ENCODE measurements at regions not wholly inside any gene's neighbourhood (a gene's known extent, or its start where the extent isn't known, plus 50 kb on each side); places are given as distances from the start of the nearest gene placed in this dataset.

DNA sequence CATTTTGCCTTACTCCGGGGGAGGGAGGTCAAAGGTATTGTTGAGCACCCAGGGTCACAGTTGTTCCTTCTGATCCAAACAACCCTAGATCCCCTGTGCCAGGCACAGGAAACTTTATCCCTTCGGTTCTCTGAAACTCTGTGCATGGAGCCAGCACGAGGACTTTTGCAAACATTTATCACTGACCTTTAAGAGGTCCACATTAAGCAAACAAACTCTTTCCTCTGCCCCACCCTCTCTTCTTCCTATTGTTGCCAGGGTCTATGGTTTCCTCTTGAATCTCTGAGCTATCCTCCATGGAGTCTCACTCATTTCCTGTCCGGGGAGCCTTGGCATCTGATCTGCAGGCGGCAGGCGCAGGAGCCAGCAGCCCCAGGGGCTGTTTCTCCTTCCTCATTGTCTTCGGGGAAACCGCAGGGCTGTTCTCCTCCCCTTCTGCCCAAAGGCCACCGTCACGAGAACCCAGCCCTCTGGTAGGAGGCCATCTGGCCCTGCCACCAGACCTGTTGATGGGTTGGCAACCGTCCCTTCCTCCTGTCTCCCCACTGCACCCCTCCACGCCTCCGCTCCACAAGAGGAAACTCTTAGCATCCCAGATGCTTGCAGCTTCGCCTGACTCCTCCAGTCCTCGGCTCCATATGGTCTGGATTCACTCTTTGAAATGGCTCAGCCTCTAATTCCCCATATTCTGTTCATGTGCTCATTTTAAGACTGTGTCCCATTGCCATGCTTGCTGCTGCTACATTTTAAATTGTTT is 327.3 kb upstream of the NRP1 start:
- TF ChIP-seq, protein P1, sequence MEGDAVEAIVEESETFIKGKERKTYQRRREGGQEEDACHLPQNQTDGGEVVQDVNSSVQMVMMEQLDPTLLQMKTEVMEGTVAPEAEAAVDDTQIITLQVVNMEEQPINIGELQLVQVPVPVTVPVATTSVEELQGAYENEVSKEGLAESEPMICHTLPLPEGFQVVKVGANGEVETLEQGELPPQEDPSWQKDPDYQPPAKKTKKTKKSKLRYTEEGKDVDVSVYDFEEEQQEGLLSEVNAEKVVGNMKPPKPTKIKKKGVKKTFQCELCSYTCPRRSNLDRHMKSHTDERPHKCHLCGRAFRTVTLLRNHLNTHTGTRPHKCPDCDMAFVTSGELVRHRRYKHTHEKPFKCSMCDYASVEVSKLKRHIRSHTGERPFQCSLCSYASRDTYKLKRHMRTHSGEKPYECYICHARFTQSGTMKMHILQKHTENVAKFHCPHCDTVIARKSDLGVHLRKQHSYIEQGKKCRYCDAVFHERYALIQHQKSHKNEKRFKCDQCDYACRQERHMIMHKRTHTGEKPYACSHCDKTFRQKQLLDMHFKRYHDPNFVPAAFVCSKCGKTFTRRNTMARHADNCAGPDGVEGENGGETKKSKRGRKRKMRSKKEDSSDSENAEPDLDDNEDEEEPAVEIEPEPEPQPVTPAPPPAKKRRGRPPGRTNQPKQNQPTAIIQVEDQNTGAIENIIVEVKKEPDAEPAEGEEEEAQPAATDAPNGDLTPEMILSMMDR (IDR thresholded peaks at IDR 0.05; ENCODE audit: poor library complexity, severe bottlenecking): no peak
- peaks cover 4% of the 10 kb centered on the region for H3K9me3 ChIP-seq (ENCODE audit: severe bottlenecking)
- peaks cover 9% of the 10 kb centered on the region for H3K4me1 ChIP-seq (ENCODE audit: insufficient read depth, poor library complexity, severe bottlenecking)
- ATAC-seq (ENCODE audit: low read depth): peak; percentile 95
- H3K36me3 ChIP-seq (ENCODE audit: low read depth): no peaks in the 10 kb centered on the region
- no peak overlapping the region for H3K4me3 ChIP-seq (ENCODE audit: severe bottlenecking)
- no peaks in the 10 kb centered on the region for H3K27me3 ChIP-seq (ENCODE audit: insufficient read depth, poor library complexity, severe bottlenecking)
- H3K27ac ChIP-seq (ENCODE audit: poor library complexity, severe bottlenecking): peak overlapping the region; percentile 50
- DNase-seq (ENCODE audit: low spot score): peak; percentile 57

GRCh38 chr10:33660329-33660728 is 325.9 kb upstream of the NRP1 start:
- no peak overlapping the region for H3K27ac ChIP-seq (ENCODE audit: poor library complexity, severe bottlenecking)
- H3K36me3 ChIP-seq (ENCODE audit: low read depth): no peaks in the 10 kb centered on the region
- no peaks in the 10 kb centered on the region for H3K27me3 ChIP-seq (ENCODE audit: insufficient read depth, poor library complexity, severe bottlenecking)
- no peak overlapping the region for H3K4me3 ChIP-seq (ENCODE audit: severe bottlenecking)
- DNase-seq (ENCODE audit: low spot score): no peak
- H3K9me3 ChIP-seq (ENCODE audit: severe bottlenecking): peaks cover 4% of the 10 kb centered on the region
- TF ChIP-seq, protein P1 (IDR thresholded peaks at IDR 0.05; ENCODE audit: poor library complexity, severe bottlenecking): no peak
- ATAC-seq (ENCODE audit: low read depth): no peak
- H3K4me1 ChIP-seq (ENCODE audit: insufficient read depth, poor library complexity, severe bottlenecking): peaks cover 9% of the 10 kb centered on the region

DNA sequence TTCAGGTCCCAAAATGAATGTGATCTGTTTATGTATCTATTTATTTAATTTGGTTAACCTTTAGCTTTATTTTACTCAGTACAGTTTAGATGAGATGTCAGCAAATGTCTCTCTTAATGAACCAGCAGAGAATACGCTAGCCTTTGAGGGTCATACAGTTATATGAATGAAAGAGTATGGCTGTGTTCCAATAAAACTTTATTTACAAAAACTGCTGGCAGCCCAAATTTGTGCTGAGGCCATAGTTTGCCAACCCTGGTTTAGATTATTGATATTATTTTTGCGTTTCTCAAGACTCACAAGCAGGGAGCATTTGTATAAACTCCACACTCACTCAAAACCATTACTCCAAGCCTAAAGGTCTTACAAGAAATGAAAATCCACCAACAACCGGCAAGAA is 323.4 kb upstream of the NRP1 start:
- no peak overlapping the region for H3K4me3 ChIP-seq (ENCODE audit: severe bottlenecking)
- no peaks in the 10 kb centered on the region for H3K36me3 ChIP-seq (ENCODE audit: low read depth)
- no peaks in the 10 kb centered on the region for H3K27me3 ChIP-seq (ENCODE audit: insufficient read depth, poor library complexity, severe bottlenecking)
- TF ChIP-seq, protein P1 (IDR thresholded peaks at IDR 0.05; ENCODE audit: poor library complexity, severe bottlenecking): no peak
- peaks cover 17% of the 10 kb centered on the region for H3K4me1 ChIP-seq (ENCODE audit: insufficient read depth, poor library complexity, severe bottlenecking)
- no peaks in the 10 kb centered on the region for H3K9me3 ChIP-seq (ENCODE audit: severe bottlenecking)
- ATAC-seq (ENCODE audit: low read depth) (no peak), DNase-seq (ENCODE audit: low spot score) (no peak)
- no peak overlapping the region for H3K27ac ChIP-seq (ENCODE audit: poor library complexity, severe bottlenecking)

- no peaks in the 10 kb centered on the region for H3K27me3 ChIP-seq (ENCODE audit: insufficient read depth, poor library complexity, severe bottlenecking)
- H3K4me1 ChIP-seq (ENCODE audit: insufficient read depth, poor library complexity, severe bottlenecking): peaks cover 17% of the 10 kb centered on the region
- H3K4me3 ChIP-seq (ENCODE audit: severe bottlenecking): no peak overlapping the region
- no peaks in the 10 kb centered on the region for H3K36me3 ChIP-seq (ENCODE audit: low read depth)
- ATAC-seq (ENCODE audit: low read depth) (no peak), DNase-seq (ENCODE audit: low spot score) (no peak)
- H3K27ac ChIP-seq (ENCODE audit: poor library complexity, severe bottlenecking): no peak overlapping the region
- TF ChIP-seq, protein P1 (IDR thresholded peaks at IDR 0.05; ENCODE audit: poor library complexity, severe bottlenecking): no peak
- no peaks in the 10 kb centered on the region for H3K9me3 ChIP-seq (ENCODE audit: severe bottlenecking)
Observed at GRCh38 chr10:33657154-33657908, 322.9 kb upstream of the NRP1 start.
